22Rv1 (cell line): ENCODE measurements at regions not wholly inside any gene's neighbourhood (a gene's known extent, or its start where the extent isn't known, plus 50 kb on each side); places are given as distances from the start of the nearest gene placed in this dataset.

Experiments
- H3K27ac ChIP-seq: fragments of 450-650 bp; 2 replicates; pipeline ENCODE4 v1.5.1; 2017
- ZFX ChIP-seq: fragments of 450-650 bp; IDR thresholded peaks from 2 replicates; pipeline ENCODE4 v1.6.1; 2017; ENCODE audit warnings: antibody characterized with exemption, borderline replicate concordance
- TF ChIP-seq, protein P1 (sequence below): fragments of 450-650 bp; IDR thresholded peaks from 2 replicates; pipeline ENCODE4 v1.5.1; 2017; ENCODE audit warnings: mild to moderate bottlenecking

DNA sequence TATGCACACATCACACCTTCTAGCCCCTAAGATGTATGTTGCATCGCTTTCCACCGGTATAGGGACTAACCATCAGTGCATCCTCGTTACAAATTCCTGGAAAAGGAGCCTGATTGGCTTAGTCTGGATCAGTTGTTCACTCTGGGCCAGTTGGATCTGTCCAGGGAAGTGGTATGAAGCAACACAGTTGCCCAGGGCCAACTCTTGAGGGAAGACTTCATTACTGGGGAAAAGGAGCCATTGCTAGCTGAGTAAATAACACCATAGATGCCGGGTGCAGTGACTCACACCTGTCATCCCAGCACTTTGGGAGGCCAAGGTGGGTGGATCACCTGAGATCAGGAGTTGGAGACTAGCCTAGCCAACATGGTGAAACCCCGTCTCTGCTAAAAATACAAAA, 275.2 kb upstream of the RBFOX1 start:
- no peak for TF ChIP-seq ZFX
- TF ChIP-seq, protein P1, sequence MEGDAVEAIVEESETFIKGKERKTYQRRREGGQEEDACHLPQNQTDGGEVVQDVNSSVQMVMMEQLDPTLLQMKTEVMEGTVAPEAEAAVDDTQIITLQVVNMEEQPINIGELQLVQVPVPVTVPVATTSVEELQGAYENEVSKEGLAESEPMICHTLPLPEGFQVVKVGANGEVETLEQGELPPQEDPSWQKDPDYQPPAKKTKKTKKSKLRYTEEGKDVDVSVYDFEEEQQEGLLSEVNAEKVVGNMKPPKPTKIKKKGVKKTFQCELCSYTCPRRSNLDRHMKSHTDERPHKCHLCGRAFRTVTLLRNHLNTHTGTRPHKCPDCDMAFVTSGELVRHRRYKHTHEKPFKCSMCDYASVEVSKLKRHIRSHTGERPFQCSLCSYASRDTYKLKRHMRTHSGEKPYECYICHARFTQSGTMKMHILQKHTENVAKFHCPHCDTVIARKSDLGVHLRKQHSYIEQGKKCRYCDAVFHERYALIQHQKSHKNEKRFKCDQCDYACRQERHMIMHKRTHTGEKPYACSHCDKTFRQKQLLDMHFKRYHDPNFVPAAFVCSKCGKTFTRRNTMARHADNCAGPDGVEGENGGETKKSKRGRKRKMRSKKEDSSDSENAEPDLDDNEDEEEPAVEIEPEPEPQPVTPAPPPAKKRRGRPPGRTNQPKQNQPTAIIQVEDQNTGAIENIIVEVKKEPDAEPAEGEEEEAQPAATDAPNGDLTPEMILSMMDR, result no peak
- no peak overlapping the region for H3K27ac ChIP-seq

DNA sequence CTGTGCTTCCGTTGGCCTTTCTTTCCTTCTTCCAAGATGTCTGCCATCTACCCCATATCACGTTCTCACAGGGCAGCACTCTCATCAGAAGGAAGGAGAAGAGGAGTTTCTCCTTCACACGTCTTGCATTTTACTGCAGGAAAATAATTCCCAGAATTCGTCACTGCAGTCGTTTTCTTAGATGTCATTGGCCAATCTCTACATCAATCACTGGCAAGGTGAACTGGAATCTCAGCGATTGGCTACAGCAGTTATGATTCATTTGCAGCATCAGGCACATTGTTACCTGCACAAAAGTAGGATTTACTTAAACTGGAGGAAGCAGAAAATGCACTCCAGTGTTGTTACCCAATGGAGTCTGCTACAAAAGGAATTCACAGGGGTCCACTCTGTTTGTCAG, 277.2 kb upstream of the RBFOX1 start:
- no peak overlapping the region for H3K27ac ChIP-seq
- no peak for TF ChIP-seq ZFX
- TF ChIP-seq, protein P1, result no peak

DNA sequence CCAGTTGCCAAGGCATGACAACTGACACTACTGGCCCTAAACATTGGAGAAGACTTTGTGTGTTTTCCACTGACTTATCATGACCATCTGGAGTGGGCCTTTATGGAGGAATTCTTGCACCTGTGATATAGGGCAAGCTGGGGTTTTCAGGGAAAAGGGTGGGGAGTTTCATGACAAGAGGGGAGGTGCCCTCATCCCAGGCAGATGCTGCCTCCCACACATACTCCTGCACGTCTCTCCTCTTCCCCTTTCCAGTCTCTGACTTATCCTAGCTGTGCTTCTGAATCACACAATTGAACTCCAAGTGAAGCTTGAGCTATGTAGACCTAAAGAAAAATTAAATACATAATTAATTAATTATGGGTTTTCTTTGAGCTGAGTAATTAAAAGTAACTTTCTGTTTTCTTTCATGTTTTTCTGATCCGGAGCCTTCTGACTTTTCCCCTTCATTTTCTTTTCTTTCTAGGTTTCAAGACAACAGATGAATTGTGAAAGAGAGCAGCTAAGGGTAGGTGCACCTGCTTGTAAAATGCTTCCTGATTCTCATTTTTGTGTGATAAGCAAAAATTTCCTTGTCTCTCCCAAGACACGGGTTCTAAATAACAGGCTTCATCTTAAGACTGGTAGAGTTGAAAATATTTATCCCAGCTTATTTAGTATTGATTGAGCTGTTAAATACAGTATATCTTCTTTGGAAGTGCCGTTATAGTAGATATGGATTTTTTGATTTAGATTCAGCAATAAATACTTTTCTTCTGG, 280.9 kb upstream of the RBFOX1 start:
- TF ChIP-seq, protein P1, result no peak
- no peak overlapping the region for H3K27ac ChIP-seq

DNA sequence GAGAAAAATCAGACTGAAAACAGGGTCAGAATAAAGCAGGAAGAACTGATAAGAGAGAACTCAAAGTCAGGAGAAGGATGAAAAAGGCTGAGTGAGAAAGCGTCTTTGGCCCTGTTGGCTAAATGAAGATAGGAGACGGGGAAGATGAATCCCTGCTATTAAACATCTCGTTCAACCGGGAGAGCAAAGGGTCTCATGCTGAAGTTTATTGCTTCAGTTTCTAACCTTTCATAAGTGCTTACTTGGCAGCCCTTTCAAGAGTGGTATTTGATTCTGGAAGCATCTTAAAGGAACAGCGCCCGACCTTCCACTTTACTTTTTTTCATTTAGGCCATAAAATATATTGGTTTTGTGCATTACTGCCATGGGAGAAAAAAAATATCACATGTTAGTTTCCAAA, 288.3 kb upstream of the RBFOX1 start:
- H3K27ac ChIP-seq, result no peak overlapping the region
- no peak for TF ChIP-seq ZFX
- TF ChIP-seq, protein P1, result no peak

DNA sequence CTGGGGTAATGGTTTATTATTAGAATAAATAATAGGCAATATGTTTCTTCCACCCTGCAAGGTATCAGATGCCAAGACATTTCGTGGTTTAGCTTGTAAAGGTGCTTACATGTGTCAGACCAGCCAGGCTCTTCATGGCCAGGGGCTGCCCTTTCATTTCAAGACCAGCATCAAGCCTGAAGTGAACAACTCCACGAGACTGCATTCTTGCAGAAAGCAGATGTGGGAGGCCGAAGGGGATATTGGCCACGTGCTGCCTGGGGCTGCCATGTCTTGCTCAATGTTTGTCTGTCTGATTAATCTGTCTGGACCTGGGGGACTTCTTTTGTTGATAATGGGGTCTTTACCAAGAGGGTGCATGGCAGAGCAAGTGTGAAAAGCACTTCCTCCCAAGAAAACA, 294.2 kb upstream of the RBFOX1 start:
- no peak overlapping the region for H3K27ac ChIP-seq
- TF ChIP-seq, protein P1, result no peak
- TF ChIP-seq ZFX, result no peak

DNA sequence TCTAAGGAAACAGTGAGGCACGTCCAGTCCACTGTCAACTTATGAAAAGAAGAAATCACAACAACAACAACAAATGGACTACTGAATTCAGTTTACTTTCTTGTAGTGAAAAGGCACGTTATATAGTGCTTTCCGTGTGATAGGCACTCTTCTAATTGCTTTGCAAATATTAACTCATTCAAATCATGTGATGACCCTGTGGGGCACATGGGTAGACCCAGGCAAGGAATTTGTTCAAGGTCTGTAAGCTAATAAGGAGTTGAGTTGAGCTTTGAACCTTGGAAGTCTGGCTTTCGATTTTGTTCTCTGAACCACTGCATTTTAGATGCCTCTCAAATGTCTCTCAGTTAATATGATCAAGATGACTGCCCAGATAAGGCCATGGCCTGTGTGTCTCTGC, 295.1 kb upstream of the RBFOX1 start:
- H3K27ac ChIP-seq, result no peak overlapping the region

DNA sequence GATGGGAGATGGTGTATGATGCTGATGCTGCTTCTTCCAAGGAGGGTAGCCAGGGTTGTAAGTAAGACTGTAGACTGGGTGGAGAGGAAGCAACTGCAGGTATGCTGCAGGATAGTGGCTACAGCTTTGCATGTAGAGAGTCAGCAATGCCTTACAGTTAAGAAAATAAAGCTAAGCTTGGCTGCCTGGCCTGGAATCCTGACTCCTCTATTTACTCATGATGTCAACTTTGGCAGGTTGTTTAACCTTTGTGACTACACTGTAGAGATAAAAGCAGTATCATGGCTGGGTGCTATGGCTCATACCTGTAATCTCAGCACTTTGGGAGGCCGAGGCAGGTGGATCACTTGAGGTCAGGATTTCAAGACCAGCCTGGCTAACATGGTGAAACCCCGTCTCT, 301.6 kb upstream of the RBFOX1 start:
- no peak overlapping the region for H3K27ac ChIP-seq
- TF ChIP-seq ZFX, result no peak
- TF ChIP-seq, protein P1, result no peak

More for the DNA sequence above, 295.1 kb upstream of the RBFOX1 start:
- TF ChIP-seq ZFX, result no peak
- TF ChIP-seq, protein P1, result no peak
